ENCODE measurements at regions not wholly inside any gene's neighbourhood (a gene's known extent, or its start where the extent isn't known, plus 50 kb on each side); places are given as distances from the start of the nearest gene placed in this dataset.

GRCh38 chrX:26070882-26071281 is 67.3 kb upstream of the MAGEB18 start:
- Histone ChIP-seq H3K4me1 (ENCODE audit: control insufficient read depth, insufficient read depth, low read length) (no peaks in the 10 kb centered on the region), H3K27me3 (ENCODE audit: control insufficient read depth, insufficient read depth, low read length) (no peaks in the 10 kb centered on the region), H3K4me3 (ENCODE audit: low read depth, low read length) (no peak overlapping the region), H3K9ac (ENCODE audit: low read depth, low read length) (no peak overlapping the region), H3K36me3 (ENCODE audit: control insufficient read depth, insufficient read depth, low read length) (no peaks in the 10 kb centered on the region), H3K9me3 (ENCODE audit: control insufficient read depth, insufficient read depth, low read length) (no peaks in the 10 kb centered on the region)

- Histone ChIP-seq H3K36me3 (ENCODE audit: control insufficient read depth, insufficient read depth, low read length) (no peaks in the 10 kb centered on the region), H3K27me3 (ENCODE audit: control insufficient read depth, insufficient read depth, low read length) (no peaks in the 10 kb centered on the region), H3K9ac (ENCODE audit: low read depth, low read length) (no peak overlapping the region), H3K9me3 (ENCODE audit: control insufficient read depth, insufficient read depth, low read length) (no peaks in the 10 kb centered on the region), H3K4me1 (ENCODE audit: control insufficient read depth, insufficient read depth, low read length) (no peaks in the 10 kb centered on the region), H3K4me3 (ENCODE audit: low read depth, low read length) (no peak overlapping the region)
These were observed 66.5 kb upstream of the MAGEB18 start for GRCh38 chrX:26071618-26072017.

- H3K4me1 ChIP-seq (ENCODE audit: control insufficient read depth, insufficient read depth, low read length), result no peaks in the 10 kb centered on the region
- H3K9me3 ChIP-seq (ENCODE audit: control insufficient read depth, insufficient read depth, low read length), result peaks cover 5% of the 10 kb centered on the region
- no peaks in the 10 kb centered on the region for H3K27me3 ChIP-seq (ENCODE audit: control insufficient read depth, insufficient read depth, low read length)
- no peak overlapping the region for H3K4me3 ChIP-seq (ENCODE audit: low read depth, low read length)
- no peaks in the 10 kb centered on the region for H3K36me3 ChIP-seq (ENCODE audit: control insufficient read depth, insufficient read depth, low read length)
- H3K9ac ChIP-seq (ENCODE audit: low read depth, low read length), result no peak overlapping the region
These were observed 55.0 kb upstream of the MAGEB18 start for GRCh38 chrX:26083093-26083492.
